PC-3 (cell line): ENCODE measurements at regions not wholly inside any gene's neighbourhood (a gene's known extent, or its start where the extent isn't known, plus 50 kb on each side); places are given as distances from the start of the nearest gene placed in this dataset.

ENCODE experiments used
- ATAC-seq: fragments of 200-7000 bp; cut with Tn5 transposase; 2 replicates; pipeline ENCODE4 v1.9.1; 2020; ENCODE audit warnings: mild to moderate bottlenecking, moderate library complexity
- BruUV-seq: library from RNA; stranded (reverse); fragments of 400-500 nt; replicated peaks from 2 replicates; lab custom pipeline; 2021; lab: Mats Ljungman, UMichigan
- CTCF ChIA-PET: fragments of 300-600 bp; sonication (Branson Sonifier 250); formaldehyde crosslinking; loops from one replicate; lab custom pipeline; 2022; ENCODE audit warnings: antibody characterized with exemption; lab: Charles Lee
- POLR2A ChIA-PET: fragments of 300-600 bp; sonication (Branson Sonifier 250); formaldehyde crosslinking; loops from one replicate; lab custom pipeline; 2022; ENCODE audit warnings: antibody characterized with exemption; ENCODE audit not compliant: unreplicated experiment; lab: Charles Lee
- DNase-seq: peaks from one replicate; pipeline ENCODE4 v3.0.0-alpha.2; 2015
- H2AFZ ChIP-seq: fragments of 300-600 bp; sonication (generic); 2 replicates; pipeline ENCODE4 v1.6.0; 2016; ENCODE audit warnings: antibody characterized with exemption, low read length
- H3F3A ChIP-seq: fragments of 300-600 bp; sonication (generic); one replicate; pipeline ENCODE4 v1.6.0; 2017; ENCODE audit warnings: antibody characterized with exemption, low read length, control low read depth, mild to moderate bottlenecking; ENCODE audit not compliant: unreplicated experiment
- H3K27ac ChIP-seq: fragments of 300-600 bp; sonication (generic); 2 replicates; pipeline ENCODE4 v1.5.1; 2016; ENCODE audit warnings: mild to moderate bottlenecking, low read length
- H3K27me3 ChIP-seq: fragments of 300-600 bp; sonication (generic); 2 replicates; pipeline ENCODE4 v1.6.1; 2016; ENCODE audit warnings: low read length, mixed read lengths
- H3K36me3 ChIP-seq: fragments of 300-600 bp; sonication (generic); 2 replicates; pipeline ENCODE4 v1.6.1; 2016; ENCODE audit warnings: low read depth, mixed run types, low read length, mixed read lengths
- H3K4me1 ChIP-seq: fragments of 300-600 bp; sonication (generic); 2 replicates; pipeline ENCODE4 v1.5.1; 2016; ENCODE audit warnings: low read length; ENCODE audit not compliant: insufficient read depth
- H3K4me2 ChIP-seq: fragments of 300-600 bp; sonication (generic); 2 replicates; pipeline ENCODE4 v1.6.0; 2016; ENCODE audit warnings: low read length
- H3K4me3 ChIP-seq: fragments of 300-600 bp; sonication (generic); 2 replicates; pipeline ENCODE4 v1.5.1; 2016; ENCODE audit warnings: mild to moderate bottlenecking, low read length, mixed read lengths
- H3K79me2 ChIP-seq: fragments of 300-600 bp; sonication (generic); 2 replicates; pipeline ENCODE4 v1.6.1; 2017; ENCODE audit warnings: low read length, mixed read lengths
- H3K9ac ChIP-seq: fragments of 300-600 bp; sonication (generic); 2 replicates; pipeline ENCODE4 v1.6.0; 2016; ENCODE audit warnings: mild to moderate bottlenecking, low read length
- H3K9me2 ChIP-seq: fragments of 300-600 bp; sonication (generic); replicated peaks from 2 replicates; pipeline ENCODE4 v1.6.1; 2016; ENCODE audit warnings: mixed run types, low read length, mixed read lengths
- H3K9me3 ChIP-seq: fragments of 300-600 bp; sonication (generic); 2 replicates; pipeline ENCODE4 v1.6.1; 2016; ENCODE audit warnings: low read length, mixed read lengths
- H4K20me1 ChIP-seq: fragments of 300-600 bp; sonication (generic); 2 replicates; pipeline ENCODE4 v1.6.1; 2016; ENCODE audit warnings: low read length, mixed read lengths
- CTCF ChIP-seq: fragments of 300-600 bp; sonication (generic); conservative IDR thresholded peaks from 2 replicates; pipeline ENCODE4 v1.5.1; 2017; ENCODE audit warnings: antibody characterized with exemption, low read depth, mild to moderate bottlenecking, low read length
- EZH2 ChIP-seq: fragments of 300-600 bp; sonication (generic); IDR thresholded peaks from one replicate; pipeline ENCODE4 v1.6.1; 2017; ENCODE audit warnings: antibody characterized with exemption, mild to moderate bottlenecking, low read length; ENCODE audit not compliant: unreplicated experiment
- EZH2phosphoT487 ChIP-seq: fragments of 300-600 bp; sonication (generic); IDR thresholded peaks from 2 replicates; pipeline ENCODE4 v1.6.1; 2018; ENCODE audit warnings: mild to moderate bottlenecking, antibody characterized with exemption, low read length, borderline replicate concordance
- intact Hi-C: fragments of 100-400 bp; cut with micrococcal nuclease; formaldehyde crosslinking; loops from 2 replicates; pipeline ENCODE4 v1.9.0; 2023

- H3K9ac ChIP-seq, result no peak overlapping the region
- BruUV-seq, result no TSS peak
- no peaks in the 10 kb centered on the region for H3K9me2 ChIP-seq
- no peak overlapping the region for H3K27ac ChIP-seq
- H2AFZ ChIP-seq, result no peak overlapping the region
- ChIA-PET CTCF (no interaction called here), POLR2A (no interaction called here)
- no peaks in the 10 kb centered on the region for H4K20me1 ChIP-seq
- TF ChIP-seq EZH2 (no peak), CTCF (no peak), EZH2phosphoT487 (no peak)
- intact Hi-C loops, result no loop called here
- no peaks in the 10 kb centered on the region for H3F3A ChIP-seq
- no peaks in the 10 kb centered on the region for H3K79me2 ChIP-seq
- H3K4me2 ChIP-seq, result no peak overlapping the region
- ATAC-seq, result no peak
- no peaks in the 10 kb centered on the region for H3K9me3 ChIP-seq
- no peaks in the 10 kb centered on the region for H3K4me1 ChIP-seq
- no peaks in the 10 kb centered on the region for H3K36me3 ChIP-seq
- no peaks in the 10 kb centered on the region for H3K27me3 ChIP-seq
- no peak overlapping the region for H3K4me3 ChIP-seq
- DNase-seq, result no peak
Measured at GRCh38 chr4:166413356-166413755, 540.3 kb downstream of the TLL1 start.

GRCh38 chr4:166414431-166414830 is 541.4 kb downstream of the TLL1 start:
- no peaks in the 10 kb centered on the region for H3K27me3 ChIP-seq
- no TSS peak for BruUV-seq
- CTCF ChIA-PET, result no interaction called here
- DNase-seq (no peak), ATAC-seq (no peak)
- H3K4me1 ChIP-seq, result no peaks in the 10 kb centered on the region
- intact Hi-C loops, result no loop called here
- no peak overlapping the region for H2AFZ ChIP-seq
- no peak overlapping the region for H3K4me3 ChIP-seq
- H3K4me2 ChIP-seq, result no peak overlapping the region
- no peaks in the 10 kb centered on the region for H3K9me3 ChIP-seq
- no peak overlapping the region for H3K27ac ChIP-seq
- no peaks in the 10 kb centered on the region for H3F3A ChIP-seq
- H3K79me2 ChIP-seq, result no peaks in the 10 kb centered on the region
- H3K36me3 ChIP-seq, result no peaks in the 10 kb centered on the region
- no peak for TF ChIP-seq EZH2
- TF ChIP-seq EZH2phosphoT487, result no peak
- no peak for TF ChIP-seq CTCF
- no peak overlapping the region for H3K9ac ChIP-seq
- POLR2A ChIA-PET, result no interaction called here
- no peaks in the 10 kb centered on the region for H3K9me2 ChIP-seq
- H4K20me1 ChIP-seq, result no peaks in the 10 kb centered on the region

GRCh38 chr4:166415749-166416148 is 542.7 kb downstream of the TLL1 start:
- DNase-seq, result no peak
- Histone ChIP-seq H3K9me3 (no peaks in the 10 kb centered on the region), H3K4me2 (no peak overlapping the region), H3K4me3 (no peak overlapping the region), H3K4me1 (no peaks in the 10 kb centered on the region), H3K9ac (no peak overlapping the region), H3K27ac (no peak overlapping the region), H3F3A (no peaks in the 10 kb centered on the region), H3K36me3 (no peaks in the 10 kb centered on the region), H3K27me3 (no peaks in the 10 kb centered on the region), H4K20me1 (no peaks in the 10 kb centered on the region), H3K9me2 (no peaks in the 10 kb centered on the region), H3K79me2 (no peaks in the 10 kb centered on the region), H2AFZ (no peak overlapping the region)
- ChIA-PET POLR2A (no interaction called here), CTCF (no interaction called here)
- BruUV-seq, result no TSS peak
- no peak for ATAC-seq
- intact Hi-C loops, result no loop called here
- TF ChIP-seq EZH2phosphoT487 (no peak), CTCF (no peak), EZH2 (no peak)
